ENCODE measurements at regions not wholly inside any gene's neighbourhood (a gene's known extent, or its start where the extent isn't known, plus 50 kb on each side); places are given as distances from the start of the nearest gene placed in this dataset.

DNA sequence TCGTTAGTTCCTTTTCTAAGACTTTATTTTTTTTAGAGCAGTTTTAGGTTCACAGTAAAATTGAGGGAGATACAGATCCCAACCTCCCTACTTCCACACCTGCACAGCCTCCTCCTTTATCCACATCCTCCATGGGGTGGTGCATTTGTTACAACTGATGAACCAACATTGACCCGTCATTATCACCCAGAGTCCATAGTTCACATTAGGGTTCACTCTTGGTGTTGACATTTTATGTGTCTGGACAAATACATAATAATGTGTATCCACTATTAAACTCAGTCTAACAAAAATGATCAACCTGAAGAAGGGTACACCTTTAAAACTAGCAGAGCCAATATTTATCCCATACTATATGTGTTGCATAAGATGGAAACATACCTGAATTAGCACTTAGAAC lies 130.4 kb upstream of the CCDC28A start:
- no peak overlapping the region for H3K4me3 ChIP-seq (ENCODE audit: low read depth, low read length)
- no peak for DNase-seq (ENCODE audit: low read depth)
- TF ChIP-seq, protein P1, sequence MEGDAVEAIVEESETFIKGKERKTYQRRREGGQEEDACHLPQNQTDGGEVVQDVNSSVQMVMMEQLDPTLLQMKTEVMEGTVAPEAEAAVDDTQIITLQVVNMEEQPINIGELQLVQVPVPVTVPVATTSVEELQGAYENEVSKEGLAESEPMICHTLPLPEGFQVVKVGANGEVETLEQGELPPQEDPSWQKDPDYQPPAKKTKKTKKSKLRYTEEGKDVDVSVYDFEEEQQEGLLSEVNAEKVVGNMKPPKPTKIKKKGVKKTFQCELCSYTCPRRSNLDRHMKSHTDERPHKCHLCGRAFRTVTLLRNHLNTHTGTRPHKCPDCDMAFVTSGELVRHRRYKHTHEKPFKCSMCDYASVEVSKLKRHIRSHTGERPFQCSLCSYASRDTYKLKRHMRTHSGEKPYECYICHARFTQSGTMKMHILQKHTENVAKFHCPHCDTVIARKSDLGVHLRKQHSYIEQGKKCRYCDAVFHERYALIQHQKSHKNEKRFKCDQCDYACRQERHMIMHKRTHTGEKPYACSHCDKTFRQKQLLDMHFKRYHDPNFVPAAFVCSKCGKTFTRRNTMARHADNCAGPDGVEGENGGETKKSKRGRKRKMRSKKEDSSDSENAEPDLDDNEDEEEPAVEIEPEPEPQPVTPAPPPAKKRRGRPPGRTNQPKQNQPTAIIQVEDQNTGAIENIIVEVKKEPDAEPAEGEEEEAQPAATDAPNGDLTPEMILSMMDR (IDR thresholded peaks at IDR 0.05; ENCODE audit: insufficient read depth, low read length): no peak

DNA sequence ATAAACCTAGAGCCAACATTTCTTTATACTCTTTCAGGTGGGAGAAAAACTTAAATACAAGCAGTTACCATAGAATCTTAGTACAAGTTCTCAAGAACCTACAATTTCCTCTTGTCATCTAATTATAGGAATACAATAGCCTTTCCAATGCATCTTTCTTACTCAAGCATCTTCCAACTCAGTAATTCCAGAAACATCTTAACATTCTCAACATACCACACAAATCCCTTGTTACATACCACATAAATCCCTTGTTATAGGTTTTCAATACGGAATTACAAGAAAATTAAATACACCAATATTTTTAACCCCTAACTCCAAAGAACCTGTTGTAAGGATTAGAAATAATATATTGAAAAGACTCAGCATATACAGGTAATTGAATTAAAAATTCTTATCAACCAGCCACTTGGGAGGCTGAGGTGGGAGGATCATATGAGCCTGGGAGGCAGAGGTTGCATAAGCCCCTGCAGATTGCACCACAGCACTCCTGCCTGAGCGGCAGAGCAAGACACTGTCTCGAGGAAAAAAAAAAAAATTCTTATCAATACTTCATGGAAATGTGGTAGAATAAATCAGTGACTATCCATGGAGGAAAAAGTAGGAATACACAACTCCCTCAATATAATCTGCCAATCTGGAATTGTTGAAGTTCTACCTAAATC lies 127.5 kb upstream of the CCDC28A start:
- TF ChIP-seq, protein P1 (IDR thresholded peaks at IDR 0.05; ENCODE audit: insufficient read depth, low read length): no peak
- no peak overlapping the region for H3K4me3 ChIP-seq (ENCODE audit: low read depth, low read length)
- DNase-seq (ENCODE audit: low read depth): no peak

DNA sequence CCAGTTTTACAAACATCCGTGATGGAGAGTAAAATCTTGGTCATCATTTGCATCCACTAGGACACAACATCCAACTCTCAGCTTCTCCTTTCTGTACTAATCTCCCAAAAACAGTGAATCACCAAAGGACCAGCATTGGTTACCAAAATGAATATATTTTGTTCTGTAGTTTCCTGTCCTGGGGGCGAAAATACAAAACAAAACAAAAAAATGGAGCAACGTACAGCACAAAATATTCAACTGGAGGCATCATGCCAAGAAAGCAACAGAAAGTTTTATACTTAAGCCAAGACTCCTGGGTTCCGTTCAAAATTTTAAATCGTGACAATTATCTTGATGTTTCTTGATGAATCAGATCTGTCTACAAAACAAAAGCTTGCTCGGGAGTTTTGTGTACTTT lies 126.6 kb upstream of the CCDC28A start:
- H3K4me3 ChIP-seq (ENCODE audit: low read depth, low read length): peak overlapping the region; percentile 6
- TF ChIP-seq, protein P1 (IDR thresholded peaks at IDR 0.05; ENCODE audit: insufficient read depth, low read length): no peak
- DNase-seq (ENCODE audit: low read depth): peak; percentile 76

DNA sequence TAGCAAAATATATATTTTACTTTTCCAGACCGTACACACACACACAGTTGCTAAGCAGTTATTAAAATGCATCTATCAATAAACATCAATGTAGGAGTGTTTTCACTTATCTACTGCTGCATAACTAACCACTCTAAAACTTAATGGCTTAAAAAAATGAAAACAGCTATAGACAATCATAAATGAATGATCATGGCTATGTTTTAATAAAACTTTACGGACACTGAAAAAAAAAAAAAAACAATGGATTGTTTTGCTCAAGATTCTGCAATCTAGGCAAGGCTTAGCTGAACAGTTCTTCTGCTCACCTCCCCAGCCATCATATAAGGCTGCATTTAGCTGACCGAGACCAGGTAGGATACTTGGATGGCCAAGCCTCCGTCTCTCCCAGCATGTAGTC lies 125.4 kb upstream of the CCDC28A start:
- H3K4me3 ChIP-seq (ENCODE audit: low read depth, low read length): no peak overlapping the region
- DNase-seq (ENCODE audit: low read depth): no peak
- TF ChIP-seq, protein P1 (IDR thresholded peaks at IDR 0.05; ENCODE audit: insufficient read depth, low read length): no peak

DNA sequence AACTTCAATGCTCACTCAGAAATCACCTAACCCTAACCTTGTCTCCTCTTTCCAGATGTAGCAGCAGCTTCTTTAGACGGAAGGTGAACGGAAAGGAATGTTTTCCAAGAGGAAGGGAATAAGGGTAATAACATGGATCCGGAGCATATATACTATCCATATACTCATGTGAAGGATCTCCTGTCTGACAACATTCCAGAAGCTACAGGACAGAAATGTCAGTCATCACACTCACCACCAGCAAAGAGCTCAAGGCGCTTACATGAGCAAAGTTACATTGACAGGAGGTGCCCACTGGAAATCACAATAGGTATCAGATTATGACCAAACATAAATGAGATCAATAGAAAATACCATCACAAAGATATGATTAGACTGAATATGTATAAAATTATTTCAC lies 122.1 kb upstream of the CCDC28A start:
- TF ChIP-seq, protein P1 (IDR thresholded peaks at IDR 0.05; ENCODE audit: insufficient read depth, low read length): no peak
- DNase-seq (ENCODE audit: low read depth): no peak
- no peak overlapping the region for H3K4me3 ChIP-seq (ENCODE audit: low read depth, low read length)

DNA sequence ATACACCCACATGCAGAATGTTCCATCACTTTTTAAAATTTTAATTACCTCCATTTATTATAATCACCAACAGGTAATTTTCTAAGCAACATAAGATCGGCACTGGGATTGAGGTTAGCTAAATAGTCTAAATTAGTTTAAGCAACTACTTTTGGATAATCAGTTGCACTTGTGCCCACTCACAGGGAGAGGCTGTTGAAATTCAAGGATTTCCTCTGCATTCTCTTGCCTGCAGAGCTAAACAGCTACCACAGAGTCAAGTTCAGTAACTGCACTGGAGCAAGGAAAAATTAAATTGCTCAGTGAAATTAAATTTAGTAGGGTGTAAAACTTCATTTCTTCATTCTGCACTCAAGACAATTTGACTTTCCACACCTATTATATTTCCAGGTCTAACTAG lies 120.7 kb upstream of the CCDC28A start:
- TF ChIP-seq, protein P1 (IDR thresholded peaks at IDR 0.05; ENCODE audit: insufficient read depth, low read length): no peak
- no peak overlapping the region for H3K4me3 ChIP-seq (ENCODE audit: low read depth, low read length)
- DNase-seq (ENCODE audit: low read depth): no peak

DNA sequence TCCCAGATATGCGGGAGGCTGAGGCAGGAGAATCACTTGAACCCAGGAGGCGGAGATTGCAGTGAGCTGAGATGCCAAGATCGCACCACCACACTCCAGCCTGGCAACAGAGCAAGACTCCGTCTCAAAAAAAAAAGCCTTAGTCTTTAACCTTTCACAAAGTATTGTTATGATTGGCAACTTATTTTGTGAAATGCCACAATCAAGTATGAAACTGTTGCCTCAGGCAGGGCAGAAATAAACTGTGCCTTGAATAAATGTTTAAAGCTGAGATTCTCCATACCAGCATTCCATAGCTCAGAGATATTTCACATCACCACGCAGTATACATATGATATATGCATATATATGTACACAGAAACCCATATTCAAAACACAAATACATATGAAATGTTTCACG lies 120.1 kb upstream of the CCDC28A start:
- TF ChIP-seq, protein P1 (IDR thresholded peaks at IDR 0.05; ENCODE audit: insufficient read depth, low read length): no peak
- no peak for DNase-seq (ENCODE audit: low read depth)
- H3K4me3 ChIP-seq (ENCODE audit: low read depth, low read length): no peak overlapping the region
